IPS DF 4.7 (cell line): ENCODE measurements at regions not wholly inside any gene's neighbourhood (a gene's known extent, or its start where the extent isn't known, plus 50 kb on each side); places are given as distances from the start of the nearest gene placed in this dataset.

Experiments used
- DNase-seq: peaks from one replicate; pipeline ENCODE4 v3.0.0-alpha.2; 2013; ENCODE audit warnings: low spot score; ENCODE audit errors: extremely low read depth

GRCh38 chr1:184919892-184920291 lies 54.4 kb downstream of the NIBAN1 start:
- no peak for DNase-seq

- DNase-seq, result no peak
Observed at GRCh38 chr1:184915463-184916090, 58.7 kb downstream of the NIBAN1 start.

GRCh38 chr1:184914149-184914548 lies 60.2 kb downstream of the NIBAN1 start:
- DNase-seq, result no peak

- no peak for DNase-seq
Observed at GRCh38 chr1:184912392-184912791, 61.9 kb downstream of the NIBAN1 start.

- DNase-seq, result no peak
Observed at GRCh38 chr1:184911830-184912229, 62.5 kb downstream of the NIBAN1 start.

DNA sequence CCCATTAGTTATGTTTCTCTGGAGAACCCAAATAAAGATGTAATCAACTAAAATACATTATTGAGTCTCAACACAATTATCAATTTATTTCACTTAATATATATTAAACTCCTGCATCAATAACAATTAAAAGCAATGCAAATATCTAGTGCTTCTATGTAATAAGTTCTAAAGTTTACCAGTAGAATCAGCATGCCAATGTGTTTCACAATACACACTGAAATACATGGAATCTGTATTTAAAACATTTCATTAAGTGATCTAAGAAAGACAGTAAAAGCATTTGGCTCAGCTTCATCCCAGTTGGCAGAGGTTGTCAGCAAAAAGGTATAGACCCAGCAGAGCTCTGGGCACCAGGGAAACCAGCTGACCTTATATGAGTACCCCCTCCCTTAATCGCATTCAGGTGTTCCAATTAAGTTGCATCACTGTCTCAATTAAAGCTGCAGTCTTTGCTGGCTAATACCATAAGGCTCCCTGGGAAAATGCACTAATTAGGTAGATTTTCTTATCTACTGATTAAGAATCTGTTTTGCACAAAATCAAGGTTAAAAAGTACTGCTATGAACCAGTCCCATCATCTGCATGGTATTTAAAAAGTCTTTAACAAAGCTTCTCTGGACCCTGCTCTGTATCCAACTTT lies 63.1 kb downstream of the NIBAN1 start:
- no peak for DNase-seq

- no peak for DNase-seq
Observed at GRCh38 chr1:184910691-184911091, 63.6 kb downstream of the NIBAN1 start.

DNA sequence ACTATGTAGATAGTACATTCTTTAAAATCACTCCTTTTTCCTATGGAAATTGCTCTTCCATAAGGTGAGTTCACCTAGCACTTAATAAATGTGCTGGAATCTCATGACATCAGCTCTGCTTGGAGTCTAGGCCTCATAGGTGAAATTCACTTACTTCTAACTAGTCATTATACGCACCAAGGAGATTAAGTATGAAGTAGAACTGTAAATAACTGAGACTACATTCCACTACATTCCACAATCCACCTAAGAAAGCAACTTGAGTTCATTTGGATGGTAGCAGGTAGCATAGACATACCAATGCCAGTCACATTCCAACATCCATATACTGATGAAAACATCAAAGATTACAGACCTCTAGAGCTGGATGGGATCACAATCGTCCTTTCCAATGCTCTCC lies 64.3 kb downstream of the NIBAN1 start:
- no peak for DNase-seq

- DNase-seq, result no peak
Observed at GRCh38 chr1:184909019-184909418, 65.3 kb downstream of the NIBAN1 start.

DNA sequence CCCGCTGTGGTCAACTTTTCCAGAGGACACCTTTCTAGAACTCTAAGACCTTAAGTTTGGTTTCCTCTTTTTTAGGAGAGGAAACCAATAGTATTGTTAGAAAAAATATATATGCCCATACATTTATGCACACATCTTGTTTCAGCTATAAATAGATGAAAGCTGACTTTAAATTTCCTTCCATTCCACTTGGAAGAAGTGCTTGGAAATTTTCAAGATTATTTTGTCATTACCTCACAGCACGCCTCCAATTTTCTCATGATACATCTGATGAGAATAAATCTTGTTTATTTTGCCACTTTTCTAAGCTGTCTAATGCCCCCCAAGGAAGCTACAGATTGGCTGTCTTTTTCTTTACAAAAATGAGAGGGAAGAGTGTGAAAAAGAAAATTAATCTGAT lies 65.8 kb downstream of the NIBAN1 start:
- DNase-seq, result no peak

DNA sequence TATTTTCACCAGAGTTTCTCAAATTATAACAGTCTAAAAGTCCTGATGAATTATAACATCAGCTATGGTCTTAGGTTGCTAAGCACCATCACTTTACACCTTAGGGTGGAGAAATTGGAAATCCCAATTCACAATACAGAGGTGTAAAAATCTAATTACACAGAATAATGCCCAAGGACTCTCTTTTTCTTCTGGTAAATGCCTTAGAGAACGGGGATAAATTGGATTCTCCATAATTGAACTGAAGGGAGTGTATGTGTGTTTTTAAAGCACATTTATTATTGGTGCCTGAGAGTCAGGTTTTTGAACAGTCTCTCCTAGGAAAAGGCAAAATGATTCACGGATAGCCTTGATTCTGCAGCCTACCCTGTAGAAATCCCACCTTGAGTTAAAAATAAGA lies 66.8 kb downstream of the NIBAN1 start:
- no peak for DNase-seq

GRCh38 chr1:184906761-184907160 lies 67.5 kb downstream of the NIBAN1 start:
- no peak for DNase-seq

GRCh38 chr1:184905601-184906322 lies 68.5 kb downstream of the NIBAN1 start:
- no peak for DNase-seq

- DNase-seq, result no peak
Observed at GRCh38 chr1:184903111-184903692, 71.1 kb downstream of the NIBAN1 start.

GRCh38 chr1:184900507-184900906 lies 73.8 kb downstream of the NIBAN1 start:
- DNase-seq, result peak; percentile 22

- no peak for DNase-seq
Observed at GRCh38 chr1:184896000-184896399, 78.3 kb downstream of the NIBAN1 start.

DNA sequence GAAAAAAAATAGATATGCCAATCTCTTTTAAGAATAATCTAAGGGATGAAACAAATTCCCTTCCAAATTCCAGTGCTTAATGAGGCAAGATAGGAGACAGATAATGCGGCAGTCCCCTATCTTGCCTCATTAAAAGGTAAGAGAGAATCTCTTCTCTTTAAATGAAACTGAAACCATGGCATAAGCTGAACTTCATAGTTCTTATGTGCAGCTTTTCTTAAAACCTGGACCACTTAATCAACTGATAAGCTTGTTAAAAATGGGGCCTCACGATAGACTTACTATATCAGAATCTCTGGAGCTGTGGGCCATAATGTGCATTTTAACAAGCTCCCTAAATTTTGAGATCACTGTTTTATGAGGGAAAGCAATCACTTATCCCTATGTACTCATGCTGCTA lies 79.2 kb downstream of the NIBAN1 start:
- no peak for DNase-seq

GRCh38 chr1:184893695-184894094 lies 80.6 kb downstream of the NIBAN1 start:
- no peak for DNase-seq

GRCh38 chr1:184892116-184892515 lies 82.2 kb downstream of the NIBAN1 start:
- no peak for DNase-seq

- DNase-seq, result no peak
Observed at GRCh38 chr1:184891440-184891839, 82.9 kb downstream of the NIBAN1 start.

GRCh38 chr1:184890539-184890973 lies 83.8 kb downstream of the NIBAN1 start:
- no peak for DNase-seq

DNA sequence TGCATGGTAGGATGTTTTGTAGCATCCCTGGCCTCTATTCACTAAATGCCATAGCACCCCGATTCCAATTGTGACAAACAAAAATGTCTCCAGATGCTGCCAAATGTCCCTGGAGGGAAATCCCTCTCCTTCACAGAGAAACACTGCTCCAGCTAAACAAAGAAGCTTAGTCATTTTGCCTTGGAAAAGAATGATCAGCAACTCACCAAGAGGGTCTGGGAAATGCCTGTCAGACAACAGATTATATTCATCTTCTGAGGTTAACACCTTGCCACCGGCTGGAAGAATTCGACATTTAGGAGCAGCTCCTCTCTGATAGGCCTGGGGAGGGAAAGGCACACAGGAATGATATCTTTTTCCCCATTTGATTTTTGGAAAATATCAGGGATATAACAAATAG lies 84.4 kb downstream of the NIBAN1 start:
- DNase-seq, result no peak
